Sigmoid colon (tissue), 4 donors: ENCODE measurements at regions not wholly inside any gene's neighbourhood (a gene's known extent, or its start where the extent isn't known, plus 50 kb on each side); places are given as distances from the start of the nearest gene placed in this dataset.

Experiments used
- CTCF ChIP-seq, 4 experiments: fragments of 450-650 bp in 3 of 4; fragments of 200-600 bp in 1 of 4; IDR thresholded peaks; one replicate each; pipeline ENCODE4 v1.5.1; 2016 to 2019; ENCODE audit warnings: antibody characterized with exemption in 4 of 4, mild to moderate bottlenecking in 3 of 4, moderate library complexity in 2 of 4
- EP300 ChIP-seq, 4 donors: sonication (generic); formaldehyde crosslinking; IDR thresholded peaks; one replicate each; pipeline ENCODE4 v1.6.1; 2017; ENCODE audit warnings: antibody characterized with exemption in 4 of 4
- POLR2AphosphoS5 ChIP-seq, 4 donors: sonication (generic); formaldehyde crosslinking; IDR thresholded peaks; one replicate each; pipeline ENCODE4 v1.6.1; 2017; ENCODE audit warnings: antibody characterized with exemption in 4 of 4

DNA sequence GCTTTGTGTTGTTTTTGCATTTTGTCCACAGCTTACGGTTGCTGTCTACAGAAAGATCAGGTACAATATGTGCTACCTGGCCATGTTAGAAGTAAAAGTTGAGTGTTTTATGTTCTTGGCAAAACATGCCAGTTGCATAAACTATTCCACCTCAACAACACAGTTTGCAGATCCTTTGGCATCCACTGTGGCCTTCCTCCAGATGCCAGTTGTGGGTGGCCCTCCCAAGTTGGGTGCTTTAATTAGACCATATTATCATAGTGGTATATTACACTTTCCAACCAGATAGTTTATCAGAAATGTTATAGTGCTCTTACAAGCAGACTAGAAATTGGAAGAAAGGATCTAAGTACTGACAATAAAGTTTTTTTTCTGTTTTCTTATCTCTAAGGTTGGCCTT, 386.9 kb upstream of the KCNN2 start:
- no peak for TF ChIP-seq EP300 (IDR thresholded peaks at IDR 0.05)
- no peak for TF ChIP-seq CTCF (IDR thresholded peaks at IDR 0.05)
- TF ChIP-seq POLR2AphosphoS5 (IDR thresholded peaks at IDR 0.05), result no peak
